Activated CD4-positive, alpha-beta T cell treated with anti-CD3 and anti-CD28 coated beads for 4 hours (primary cell): ENCODE measurements at regions not wholly inside any gene's neighbourhood (a gene's known extent, or its start where the extent isn't known, plus 50 kb on each side); places are given as distances from the start of the nearest gene placed in this dataset.
"Not testable (repeated sequence)": the region's sequence is repeated elsewhere in the genome, so short reads cannot be mapped to it uniquely, and the experiment has no call there.

Experiments
- DNase-seq, 2 donors: peaks; one replicate each; pipeline ENCODE4 v3.0.0-alpha.2; 2020

DNA sequence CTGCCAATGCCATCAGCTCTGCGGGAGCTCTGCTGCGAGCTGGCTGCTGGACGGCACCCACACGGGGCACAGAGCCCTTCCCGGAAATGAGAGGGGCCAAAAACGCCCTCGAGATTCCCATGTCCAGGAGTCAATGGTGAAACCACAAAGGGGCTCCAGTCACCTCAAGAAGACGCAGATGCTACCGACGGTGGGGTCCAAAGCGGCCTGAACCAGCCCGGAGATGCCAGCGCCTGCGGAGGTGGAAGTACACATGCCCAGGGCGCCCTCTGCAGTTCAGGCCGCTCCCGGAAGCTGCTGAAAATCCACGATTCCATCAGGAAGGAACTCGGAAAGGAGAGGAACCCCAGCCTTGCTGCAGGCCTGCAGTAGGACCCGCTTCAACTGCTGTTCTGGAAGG is 82.4 kb upstream of the SELENOP start:
- no peak for DNase-seq

DNA sequence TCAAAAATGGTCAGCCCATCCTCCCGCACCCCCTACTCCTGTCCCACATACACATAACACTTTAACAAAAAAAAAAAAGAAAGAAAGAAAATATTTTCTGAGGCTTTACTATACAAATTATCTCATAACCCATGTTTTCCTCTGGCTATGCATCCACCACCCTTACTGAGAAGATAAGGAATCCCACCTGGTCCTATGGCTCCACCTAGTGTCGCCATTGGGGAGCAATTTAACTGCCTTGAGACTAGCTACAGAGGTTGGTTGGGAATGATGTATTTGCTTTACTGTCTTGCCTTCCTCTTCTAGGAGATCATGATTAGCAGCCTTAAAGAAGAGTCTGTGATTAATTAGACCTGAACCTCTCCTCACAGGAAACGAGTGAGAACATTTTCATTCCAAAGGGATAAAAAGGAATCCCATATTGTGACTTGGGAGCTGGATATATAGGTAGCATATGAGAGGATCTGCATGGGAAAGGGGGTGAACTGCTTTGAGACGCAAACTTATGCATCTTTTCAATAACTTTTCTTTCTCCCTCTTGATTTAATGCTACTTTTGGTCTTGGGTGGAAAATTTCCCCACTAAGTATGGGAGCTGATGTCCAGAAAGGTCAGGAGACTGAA is 77.7 kb upstream of the SELENOP start:
- peak; percentile 33 to 61 for DNase-seq

DNA sequence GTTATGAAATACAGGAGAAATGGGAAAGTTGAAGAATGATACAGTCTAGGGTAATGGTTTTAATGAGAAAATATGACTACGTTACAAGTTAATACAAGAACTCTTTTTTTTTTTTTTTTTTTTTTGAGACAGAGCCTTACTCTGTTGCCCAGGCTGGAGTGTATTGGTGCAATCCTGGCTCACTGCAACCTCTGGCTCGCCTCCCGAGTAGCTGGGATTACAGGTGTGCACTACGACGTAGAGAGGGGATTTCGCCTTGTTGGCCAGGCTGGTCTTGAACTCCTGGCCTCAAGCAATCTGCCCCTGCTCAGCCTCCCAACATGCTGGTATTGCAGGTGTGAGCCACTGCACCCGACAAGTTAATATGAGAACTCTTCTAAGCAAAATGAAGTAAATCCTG is 77.1 kb upstream of the SELENOP start:
- no peak for DNase-seq

DNA sequence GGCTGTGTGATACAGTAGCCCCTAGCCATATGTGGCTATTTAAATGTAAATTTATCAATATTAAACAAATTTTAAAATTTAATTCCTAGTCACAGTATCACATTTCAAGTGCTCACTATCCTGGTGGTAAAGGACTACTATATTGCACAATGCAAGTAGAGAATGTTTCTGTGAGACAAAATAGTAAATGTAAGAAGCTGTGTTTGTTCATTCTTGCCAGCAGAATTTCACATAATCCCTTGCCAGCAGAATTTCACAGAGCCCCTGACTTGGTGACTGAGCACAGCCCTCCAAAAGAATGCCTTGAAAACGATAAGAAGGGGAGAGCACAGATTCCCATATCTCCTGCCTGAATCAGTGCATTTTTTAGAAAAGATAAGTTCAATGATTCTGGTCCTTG is 75.9 kb upstream of the SELENOP start:
- DNase-seq, result no peak

DNA sequence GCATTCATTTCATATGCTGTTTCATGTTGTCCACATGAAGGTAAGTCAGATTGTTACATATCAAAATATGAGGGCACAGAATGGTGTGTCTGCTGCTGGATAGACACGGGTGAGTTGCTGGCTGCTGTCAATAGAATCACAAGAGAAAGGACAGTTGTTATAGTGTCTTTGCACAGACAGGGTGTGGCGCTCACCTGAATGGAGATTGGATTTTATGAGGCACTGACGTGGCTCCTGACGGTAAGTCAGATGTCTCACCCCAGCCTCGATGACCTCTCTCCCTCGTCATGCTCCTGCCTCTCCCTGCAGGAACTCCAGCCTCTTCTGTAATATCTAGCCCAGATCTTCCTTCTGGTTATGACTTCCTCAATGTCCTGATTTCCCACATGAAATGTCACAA is 75.4 kb upstream of the SELENOP start:
- DNase-seq, result no peak

DNA sequence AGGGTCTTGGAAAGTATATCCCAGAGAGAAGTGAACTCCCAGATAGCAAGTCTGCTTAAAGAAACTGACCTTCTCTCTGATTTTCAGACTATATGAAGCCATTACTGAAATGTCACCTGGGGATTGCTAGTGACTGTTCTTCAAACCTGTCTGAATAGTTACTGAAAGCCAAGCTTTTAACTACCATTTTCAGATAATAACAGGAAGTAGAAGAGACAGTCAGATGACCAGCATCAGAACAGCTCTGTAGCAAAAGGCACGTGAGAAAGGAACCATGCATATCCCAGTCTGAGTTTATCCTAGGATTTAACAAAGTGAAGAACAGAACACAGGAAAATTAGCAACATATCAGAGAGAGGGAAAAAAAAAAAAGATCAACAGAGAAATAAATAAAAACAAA is 74.9 kb upstream of the SELENOP start:
- no peak for DNase-seq

DNA sequence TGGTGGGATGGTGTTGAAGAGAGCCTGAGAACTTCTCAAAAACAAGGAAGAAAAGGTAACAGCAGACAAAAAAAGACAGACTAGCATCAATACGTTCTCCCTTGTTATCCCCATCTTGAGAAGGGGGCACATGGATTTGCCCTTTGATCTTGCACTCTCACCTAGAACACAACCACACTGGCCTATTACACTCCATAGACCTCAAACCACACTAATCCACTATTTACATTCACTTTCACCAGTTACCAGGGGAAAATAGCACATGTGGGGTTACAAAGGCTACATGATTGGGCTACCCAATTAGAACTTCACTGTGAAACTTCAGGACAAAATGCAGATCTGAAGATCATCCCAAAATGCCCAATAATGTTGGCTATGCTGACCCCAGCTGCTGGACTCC is 72.6 kb upstream of the SELENOP start:
- no peak for DNase-seq

DNA sequence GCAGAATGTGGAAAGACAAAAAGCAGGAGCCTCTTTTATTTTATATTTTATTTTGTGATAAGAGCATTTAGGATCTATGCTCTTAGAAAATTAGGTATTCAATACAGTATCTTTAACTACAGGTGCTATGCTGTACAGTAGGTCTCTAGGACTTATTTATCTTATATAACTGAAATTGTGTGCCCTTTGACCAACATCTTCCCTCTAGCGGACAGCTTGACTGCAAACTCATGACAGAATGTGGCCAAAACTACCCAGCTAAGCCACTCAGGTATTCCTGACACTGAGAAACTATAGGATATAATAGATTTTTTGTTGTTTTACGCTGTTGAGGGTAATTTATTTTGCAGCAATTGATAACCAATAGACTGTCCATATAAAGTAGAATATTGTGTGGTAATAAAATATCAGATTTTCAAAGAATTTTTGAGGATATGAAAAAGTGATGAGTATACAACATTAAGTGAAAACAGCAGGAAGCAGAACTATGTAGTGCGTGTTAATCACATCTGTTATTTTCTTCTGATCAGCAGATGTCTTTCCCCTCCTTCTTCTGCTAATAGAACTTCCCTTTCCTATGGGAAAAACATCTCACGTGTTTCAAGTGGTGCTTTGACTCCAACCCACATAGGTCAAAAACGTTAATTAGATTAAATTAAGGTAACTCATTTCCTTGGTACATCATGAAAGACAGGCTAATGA is 69.9 kb upstream of the SELENOP start:
- no peak for DNase-seq

DNA sequence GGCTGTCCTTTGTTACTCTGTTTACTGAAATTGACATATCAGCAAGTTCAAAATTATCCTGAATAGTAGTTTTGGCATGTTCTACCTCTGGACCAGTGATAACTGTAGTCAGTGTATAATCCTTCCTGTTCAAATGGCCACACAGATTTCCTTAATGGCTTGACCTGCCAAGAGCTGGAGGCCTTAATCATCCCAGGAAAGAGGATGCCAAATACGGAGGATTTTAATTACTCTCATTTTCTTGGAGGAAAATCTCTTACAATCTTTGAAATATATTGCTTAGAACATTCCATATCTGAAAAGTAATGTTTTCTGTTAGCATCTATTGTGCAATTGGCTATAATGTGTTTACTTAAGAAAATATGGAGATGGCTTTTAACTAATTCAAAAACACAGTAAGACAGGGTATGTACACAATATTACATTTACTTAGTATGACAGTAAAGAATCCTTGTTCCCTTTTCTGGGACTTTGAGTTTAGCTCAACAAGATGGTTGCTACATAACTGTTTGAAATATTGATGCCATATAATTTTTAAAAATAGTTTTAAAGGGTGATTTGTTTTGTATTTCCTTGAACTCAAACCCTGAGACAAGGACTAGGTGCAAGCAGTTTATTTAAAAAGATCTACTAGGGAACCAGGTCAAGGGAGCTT is 68.9 kb upstream of the SELENOP start:
- no peak for DNase-seq

DNA sequence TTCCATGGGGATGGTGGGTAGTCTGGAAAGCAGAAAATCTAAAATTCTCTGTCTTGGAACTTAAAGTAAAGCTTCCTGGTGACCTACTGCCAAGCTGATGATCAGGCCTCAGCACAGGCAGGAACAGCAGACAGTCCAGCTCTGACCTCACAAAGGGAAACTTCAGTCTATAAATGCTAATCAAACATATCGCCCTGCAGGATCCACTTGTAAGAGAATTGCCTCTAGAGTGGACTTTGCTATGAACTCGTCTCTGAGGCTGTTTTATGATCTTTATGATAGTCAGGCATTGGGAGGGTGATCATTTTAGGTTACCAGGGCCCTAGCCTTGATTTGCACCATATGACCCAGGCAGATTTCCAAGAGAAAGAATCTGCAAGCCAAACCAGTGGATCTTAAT is 67.6 kb upstream of the SELENOP start:
- no peak for DNase-seq

DNA sequence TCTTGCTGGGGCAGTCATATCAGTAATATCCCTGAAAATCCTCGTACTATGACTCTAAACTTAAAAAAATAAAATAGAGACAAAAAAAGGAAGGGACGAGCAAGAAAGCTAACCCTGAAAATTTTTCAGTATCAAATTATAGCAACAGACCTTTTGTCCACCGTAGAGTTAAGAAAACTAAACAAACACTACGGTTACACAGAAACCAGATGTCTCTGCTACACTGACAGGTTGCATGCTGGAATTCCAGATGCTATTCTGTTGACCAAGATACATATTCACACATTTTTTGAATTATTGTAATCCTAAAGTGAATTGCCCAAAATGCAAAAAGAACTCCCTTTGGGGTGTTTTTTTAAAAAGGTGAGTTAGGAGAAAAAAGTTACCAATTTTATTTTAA is 66.9 kb upstream of the SELENOP start:
- no peak for DNase-seq

DNA sequence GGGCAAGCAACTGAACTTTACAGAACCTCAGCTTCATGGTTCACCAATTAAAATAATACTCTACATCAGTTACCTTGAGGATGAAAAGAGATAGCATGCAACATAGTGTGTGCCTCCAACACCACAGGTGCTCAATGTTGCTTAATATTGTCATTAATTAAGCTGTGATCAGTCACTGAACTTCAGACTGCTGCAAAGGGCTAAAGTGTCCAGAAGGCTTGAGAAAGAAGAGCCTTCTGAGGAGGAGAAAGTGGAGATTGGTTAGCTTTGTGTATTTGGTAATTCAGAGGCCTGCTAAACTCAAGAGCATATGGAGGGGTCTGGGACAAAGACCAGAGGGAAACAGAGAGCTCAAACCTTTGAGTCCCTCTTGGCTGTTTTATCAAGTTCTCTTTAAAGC is 66.3 kb upstream of the SELENOP start:
- DNase-seq, result no peak

DNA sequence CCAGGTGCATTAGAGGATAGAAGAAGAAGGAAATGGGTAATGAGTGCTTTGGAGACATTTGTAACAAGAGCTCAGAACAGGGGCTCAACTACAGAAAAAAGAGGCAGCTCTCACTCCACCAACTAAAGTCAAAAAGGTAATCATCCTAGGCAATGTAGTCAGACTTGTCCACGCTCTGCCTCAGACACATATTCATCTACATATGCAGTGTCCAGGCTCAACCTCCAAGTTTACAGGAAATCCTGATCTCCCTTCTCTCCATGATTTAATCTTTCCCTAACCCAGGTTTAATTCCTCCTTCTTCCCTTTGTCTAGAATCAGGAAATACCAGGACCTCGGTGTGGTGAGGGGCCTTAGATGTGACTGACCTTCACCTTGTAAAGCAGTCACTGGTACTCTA is 65.7 kb upstream of the SELENOP start:
- DNase-seq, result no peak

DNA sequence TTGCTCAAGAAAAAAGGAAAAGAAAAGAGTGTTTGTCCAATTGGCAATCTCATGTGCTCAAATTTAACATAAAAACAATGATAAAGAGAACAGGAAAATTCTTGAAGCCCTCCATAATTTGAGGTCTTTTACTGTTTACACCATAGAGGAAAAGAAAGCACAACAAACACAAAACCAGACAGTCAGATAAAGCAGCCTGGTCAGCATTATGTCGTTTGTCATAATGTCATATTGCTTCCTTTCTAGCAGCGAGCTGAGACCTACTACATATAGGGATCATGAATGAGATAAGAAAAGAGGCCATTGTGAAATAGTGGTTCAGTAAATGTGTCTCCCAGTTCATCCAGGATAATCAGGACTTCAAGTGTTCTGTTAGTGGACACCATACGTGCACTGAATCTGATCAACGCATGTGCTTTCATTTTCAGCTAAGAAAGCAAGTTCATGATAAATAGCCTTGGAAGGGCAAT is 64.7 kb upstream of the SELENOP start:
- DNase-seq, result no peak

DNA sequence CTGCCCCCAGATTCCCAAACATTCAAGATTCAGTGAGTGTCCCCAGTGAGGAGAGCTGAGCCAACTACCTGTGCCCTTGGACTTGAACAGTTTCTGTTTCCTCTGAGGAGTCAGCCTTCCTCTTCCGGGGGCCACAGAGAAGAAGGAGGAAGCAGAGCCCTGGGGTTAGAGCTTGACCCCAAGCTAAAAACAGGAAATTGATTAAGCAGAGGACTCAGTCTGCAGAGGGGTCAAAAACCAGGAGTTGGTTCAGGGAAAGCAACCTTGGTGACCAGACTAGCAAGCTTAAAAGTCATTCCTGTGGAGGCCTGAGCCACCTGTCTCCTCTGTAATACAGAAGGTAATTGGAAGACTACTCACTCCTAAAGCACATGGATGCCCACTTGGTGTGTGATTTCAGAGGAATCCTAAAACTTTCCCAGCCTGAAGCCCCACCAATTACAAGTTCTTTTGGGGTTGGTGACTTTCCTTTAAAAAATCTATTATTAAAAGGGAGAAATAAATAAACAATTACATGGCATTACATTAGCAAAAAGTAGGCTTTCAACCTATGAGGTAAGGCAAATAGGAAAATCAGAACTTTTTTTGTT is 64.2 kb upstream of the SELENOP start:
- DNase-seq, result no peak

DNA sequence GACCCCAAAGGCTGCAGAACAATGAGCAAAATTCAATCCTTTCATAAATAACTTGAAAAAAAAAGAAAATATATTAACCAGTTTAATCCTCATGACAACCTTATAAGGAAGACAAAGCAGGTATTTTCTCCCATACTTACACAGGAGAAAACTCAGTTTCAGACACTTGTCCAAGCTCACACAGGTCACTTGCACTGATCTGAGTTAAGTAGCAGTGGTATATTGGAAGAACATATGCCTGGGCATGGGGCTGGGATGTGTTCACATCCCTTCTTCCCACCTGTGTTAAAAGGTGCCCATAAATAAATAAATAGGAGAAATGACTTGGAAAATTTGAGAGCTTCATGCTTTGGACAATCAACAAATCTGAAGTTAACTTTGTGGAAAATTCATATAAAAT is 63.5 kb upstream of the SELENOP start:
- DNase-seq, result no peak

DNA sequence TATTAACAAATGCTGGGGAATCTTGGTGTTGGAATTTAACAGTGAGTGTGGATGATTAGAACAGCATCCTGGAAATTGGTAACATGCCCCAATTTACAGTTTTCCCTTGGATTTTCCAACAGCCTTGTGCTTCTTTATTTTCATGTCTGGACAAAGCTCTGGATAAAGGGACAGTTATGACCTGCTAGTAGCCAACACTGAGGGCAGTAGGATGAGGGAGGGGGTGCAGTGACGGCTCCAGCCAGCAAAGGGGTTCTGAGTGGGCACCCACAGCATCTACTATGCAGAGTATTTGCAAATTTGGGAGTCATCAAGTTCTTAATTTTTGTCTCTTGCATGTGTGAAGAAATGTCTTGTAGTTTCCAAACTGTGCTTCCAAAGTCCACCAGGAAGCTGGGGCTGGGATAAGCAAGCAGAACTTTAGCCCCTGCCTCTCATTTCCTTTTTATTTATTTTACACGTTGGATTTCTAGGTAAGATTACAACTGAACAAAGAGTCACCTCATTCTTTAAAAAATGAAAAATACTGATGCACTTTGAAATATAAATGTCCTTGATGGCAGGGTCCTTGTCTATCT is 63.0 kb upstream of the SELENOP start:
- no peak for DNase-seq

DNA sequence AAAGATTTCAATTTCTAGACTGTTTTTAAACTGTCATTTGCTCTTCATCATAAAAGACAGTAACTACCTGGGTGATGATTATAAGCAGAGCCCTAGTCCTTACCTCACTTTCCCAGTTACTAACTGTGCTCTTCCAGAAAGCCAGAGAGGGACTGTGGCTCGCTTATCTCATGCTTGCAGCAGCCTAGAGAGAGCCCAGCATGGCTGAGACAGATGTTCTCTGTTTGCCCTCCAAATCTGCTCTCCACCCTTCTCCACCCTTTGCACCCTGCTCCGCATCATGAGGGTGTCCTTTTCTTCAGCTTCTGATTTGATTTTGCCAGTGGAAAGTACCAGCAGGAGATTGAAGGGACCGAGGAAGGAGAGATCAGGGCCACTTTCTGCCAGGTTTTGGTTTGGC is 61.2 kb upstream of the SELENOP start:
- no peak for DNase-seq

DNA sequence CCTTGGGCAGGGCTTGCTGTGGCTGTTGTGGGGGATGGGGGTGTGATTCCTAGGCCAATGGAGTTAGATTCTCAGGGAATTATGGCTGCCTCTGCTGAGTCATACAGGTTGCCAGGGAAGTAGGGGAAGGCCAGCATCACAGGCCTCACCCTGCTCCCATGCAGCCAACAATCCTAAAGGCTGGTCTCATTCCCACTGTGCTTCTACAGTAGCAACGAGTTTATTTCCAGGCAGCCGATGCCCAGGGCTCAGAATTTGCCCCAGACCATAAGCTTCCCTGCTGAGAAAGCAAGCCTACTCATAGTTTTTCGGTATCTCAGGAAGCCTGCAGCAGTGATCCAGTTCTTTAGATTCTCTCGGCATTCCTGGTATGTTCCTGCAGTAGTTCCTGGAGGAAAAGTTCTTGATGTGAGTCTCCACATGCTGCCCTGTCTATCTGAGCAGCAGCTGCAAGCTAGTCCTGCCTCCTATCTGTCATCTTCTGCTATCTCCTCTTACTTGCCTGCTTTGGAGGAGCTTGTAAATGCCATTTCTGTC is 59.3 kb upstream of the SELENOP start:
- no peak for DNase-seq

DNA sequence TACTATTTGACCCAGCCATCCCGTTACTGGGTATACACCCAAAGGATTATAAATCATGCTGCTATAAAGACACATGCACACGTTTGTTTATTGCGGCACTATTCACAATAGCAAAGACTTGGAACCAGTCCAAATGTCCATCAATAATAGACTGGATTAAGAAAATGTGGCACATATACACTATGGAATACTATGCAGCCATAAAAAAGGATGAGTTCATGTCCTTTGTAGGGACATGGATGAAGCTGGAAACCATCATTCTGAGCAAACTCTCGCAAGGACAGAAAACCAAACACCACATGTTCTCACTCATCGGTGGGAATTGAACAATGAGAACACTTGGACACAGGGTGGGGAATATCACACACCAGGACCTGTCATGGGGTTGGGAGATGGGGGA is 56.7 kb upstream of the SELENOP start:
- DNase-seq, result not testable (repeated sequence)

DNA sequence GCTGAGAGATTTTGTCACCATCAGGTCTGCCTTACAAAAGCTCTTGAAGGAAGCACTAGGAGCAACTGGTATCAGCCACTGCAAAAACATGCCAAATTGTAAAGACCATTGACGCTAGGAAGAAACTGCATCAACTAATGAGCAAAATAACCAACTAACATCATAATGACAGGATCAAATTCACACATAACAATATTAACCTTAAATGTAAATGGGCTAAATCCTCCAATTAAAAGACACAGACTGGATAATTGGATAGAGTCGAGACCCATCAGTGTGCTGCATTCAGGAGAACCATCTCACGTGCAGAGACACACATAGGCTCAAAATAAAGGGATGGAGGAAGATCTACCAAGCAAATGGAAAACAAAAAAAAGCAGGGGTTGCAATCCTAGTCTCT is 53.1 kb upstream of the SELENOP start:
- DNase-seq, result not testable (repeated sequence)
